Adipocyte (in vitro differentiated cells): ENCODE measurements at regions not wholly inside any gene's neighbourhood (a gene's known extent, or its start where the extent isn't known, plus 50 kb on each side); places are given as distances from the start of the nearest gene placed in this dataset.
A peak's percentile ranks its signal among the peaks of the same experiment; 100 is the strongest.

Experiments used
- DNase-seq: peaks from one replicate; pipeline ENCODE4 v3.0.0-alpha.2; 2015; ENCODE audit warnings: low read depth
- H3K27me3 ChIP-seq: replicated peaks from 2 replicates; pipeline ENCODE4 v1.7.0; 2013; ENCODE audit warnings: mild to moderate bottlenecking, low read length, moderate library complexity; ENCODE audit not compliant: control insufficient read depth, insufficient read depth
- H3K36me3 ChIP-seq: 2 replicates; pipeline ENCODE4 v1.7.0; 2013; ENCODE audit warnings: low read length, mild to moderate bottlenecking, moderate library complexity; ENCODE audit not compliant: control insufficient read depth, insufficient read depth, severe bottlenecking
- H3K4me1 ChIP-seq: 2 replicates; pipeline ENCODE4 v1.7.0; 2013; ENCODE audit warnings: mild to moderate bottlenecking, low read length, moderate library complexity; ENCODE audit not compliant: control insufficient read depth, insufficient read depth
- H3K4me3 ChIP-seq: 2 replicates; pipeline ENCODE4 v1.7.0; 2013; ENCODE audit warnings: mild to moderate bottlenecking, low read length, moderate library complexity
- H3K9ac ChIP-seq: 2 replicates; pipeline ENCODE4 v1.7.0; 2013; ENCODE audit warnings: mild to moderate bottlenecking, low read length, moderate library complexity
- H3K9me3 ChIP-seq: 2 replicates; pipeline ENCODE4 v1.7.0; 2013; ENCODE audit warnings: mild to moderate bottlenecking, low read length, moderate library complexity; ENCODE audit not compliant: control insufficient read depth

- H3K4me3 ChIP-seq: no peak overlapping the region
- H3K9ac ChIP-seq: no peak overlapping the region
- no peak for DNase-seq
- H3K4me1 ChIP-seq: peaks cover 21% of the 10 kb centered on the region
- peaks cover 2% of the 10 kb centered on the region for H3K27me3 ChIP-seq
- H3K9me3 ChIP-seq: peaks cover 16% of the 10 kb centered on the region
- H3K36me3 ChIP-seq: no peaks in the 10 kb centered on the region
These were observed 51.3 kb upstream of the BOD1 start for GRCh38 chr5:173667702-173668101.

GRCh38 chr5:173668245-173668800 lies 51.9 kb upstream of the BOD1 start:
- Histone ChIP-seq H3K27me3 (peaks cover 8% of the 10 kb centered on the region), H3K9ac (no peak overlapping the region), H3K9me3 (peaks cover 16% of the 10 kb centered on the region), H3K36me3 (no peaks in the 10 kb centered on the region), H3K4me1 (peaks cover 21% of the 10 kb centered on the region), H3K4me3 (no peak overlapping the region)
- no peak for DNase-seq

DNA sequence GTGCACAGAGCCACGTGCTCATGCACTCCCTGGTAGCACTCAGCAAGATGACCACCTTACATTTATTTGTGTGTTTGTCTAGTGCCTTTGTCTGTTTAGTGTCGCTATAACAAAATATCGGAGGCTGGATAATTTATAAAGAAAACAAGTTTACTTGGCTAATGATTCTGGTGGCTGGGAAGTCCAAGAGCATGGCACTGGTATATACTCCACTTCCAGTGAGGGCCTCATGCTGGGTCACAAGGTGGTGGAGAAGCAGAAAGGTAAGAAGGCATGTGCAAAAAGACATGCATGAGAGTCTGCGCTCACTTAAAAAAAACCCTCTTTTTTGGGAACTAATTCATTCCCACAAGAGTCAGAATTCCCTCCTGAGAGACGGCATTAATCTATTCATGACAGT lies 52.5 kb upstream of the BOD1 start:
- Histone ChIP-seq H3K9me3 (peaks cover 16% of the 10 kb centered on the region), H3K4me1 (peaks cover 21% of the 10 kb centered on the region), H3K36me3 (no peaks in the 10 kb centered on the region), H3K9ac (no peak overlapping the region), H3K4me3 (no peak overlapping the region), H3K27me3 (peaks cover 8% of the 10 kb centered on the region)
- no peak for DNase-seq

GRCh38 chr5:173669483-173669882 lies 53.0 kb upstream of the BOD1 start:
- peaks cover 16% of the 10 kb centered on the region for H3K9me3 ChIP-seq
- H3K4me1 ChIP-seq: peaks cover 21% of the 10 kb centered on the region
- no peak overlapping the region for H3K4me3 ChIP-seq
- H3K27me3 ChIP-seq: peaks cover 8% of the 10 kb centered on the region
- DNase-seq: no peak
- H3K36me3 ChIP-seq: no peaks in the 10 kb centered on the region
- H3K9ac ChIP-seq: no peak overlapping the region

DNA sequence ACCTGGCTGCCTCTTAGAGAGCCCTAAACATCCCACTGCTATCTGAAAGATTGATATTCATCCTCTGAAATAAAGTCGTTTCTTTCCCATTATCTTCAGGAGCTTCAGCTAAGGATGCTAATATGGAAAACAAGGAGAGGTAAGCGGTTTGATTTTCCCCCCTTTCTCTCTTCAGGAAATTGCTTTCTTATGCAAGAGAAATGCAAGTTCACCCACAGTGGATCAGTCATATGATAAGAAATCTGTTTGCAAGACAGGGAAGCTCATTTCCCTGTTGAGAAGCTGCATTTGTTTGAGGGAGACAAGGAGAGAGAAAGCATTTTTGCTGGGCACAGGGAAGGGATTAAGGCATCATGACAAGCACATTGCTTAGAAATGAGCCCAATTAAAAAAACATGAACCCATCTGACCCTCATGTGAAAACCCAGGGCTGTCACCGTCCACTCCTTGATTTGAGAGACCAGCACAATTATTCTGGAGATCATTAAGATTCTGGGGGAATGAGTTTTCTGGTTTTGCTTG lies 53.7 kb upstream of the BOD1 start:
- H3K4me3 ChIP-seq: peak overlapping the region; percentile 23
- peaks cover 11% of the 10 kb centered on the region for H3K27me3 ChIP-seq
- peaks cover 21% of the 10 kb centered on the region for H3K4me1 ChIP-seq
- DNase-seq: peak; percentile 58
- no peaks in the 10 kb centered on the region for H3K36me3 ChIP-seq
- H3K9me3 ChIP-seq: peaks cover 21% of the 10 kb centered on the region
- peak overlapping the region; percentile 69 for H3K9ac ChIP-seq

DNA sequence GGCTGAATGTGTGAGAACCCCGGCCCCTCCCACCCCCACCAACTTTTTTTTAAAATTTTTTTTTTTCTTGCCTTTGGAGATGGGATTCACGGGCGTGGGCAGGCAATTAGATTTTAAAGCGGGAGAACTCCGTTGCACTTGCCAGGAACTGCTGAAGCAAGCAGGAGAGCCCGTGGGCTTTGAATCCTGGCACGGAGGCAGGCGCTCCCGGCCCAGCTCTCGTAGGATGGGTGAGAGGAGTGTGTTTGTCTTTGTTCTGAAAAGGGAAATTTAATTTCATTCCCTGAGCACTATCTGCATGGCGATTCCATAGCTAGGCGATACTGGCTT lies 54.3 kb upstream of the BOD1 start:
- Histone ChIP-seq H3K4me3 (peak overlapping the region; percentile 23), H3K4me1 (peaks cover 21% of the 10 kb centered on the region), H3K9me3 (peaks cover 23% of the 10 kb centered on the region)

GRCh38 chr5:173671121-173671949 lies 54.9 kb upstream of the BOD1 start:
- Histone ChIP-seq H3K4me1 (peaks cover 21% of the 10 kb centered on the region), H3K4me3 (peak overlapping the region; percentile 23), H3K27me3 (peaks cover 11% of the 10 kb centered on the region), H3K9ac (peak overlapping the region; percentile 69), H3K9me3 (peaks cover 27% of the 10 kb centered on the region), H3K36me3 (no peaks in the 10 kb centered on the region)
- DNase-seq: peak; percentile 24

More for the DNA sequence above, 54.3 kb upstream of the BOD1 start:
- no peaks in the 10 kb centered on the region for H3K36me3 ChIP-seq
- peaks cover 11% of the 10 kb centered on the region for H3K27me3 ChIP-seq
- peak overlapping the region; percentile 69 for H3K9ac ChIP-seq
- DNase-seq: peak; percentile 6

DNA sequence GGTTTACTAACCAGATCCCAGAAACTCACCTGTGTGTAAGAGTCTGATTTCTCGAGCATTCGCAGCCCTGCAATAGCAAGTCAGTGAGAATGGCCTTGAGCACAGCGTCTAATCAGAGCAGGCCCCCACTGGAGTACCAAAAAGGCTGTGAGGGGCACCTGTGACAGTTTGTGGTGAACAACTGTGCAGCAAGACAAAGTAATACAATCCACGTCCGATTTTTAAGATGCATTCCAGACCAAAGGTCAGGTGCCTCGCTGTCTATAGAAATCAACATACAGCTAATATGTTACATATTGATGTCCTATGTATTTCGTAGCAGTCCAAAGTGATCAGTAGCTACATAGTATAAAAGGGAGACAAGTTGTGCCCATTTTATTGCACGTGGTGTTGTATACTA lies 55.7 kb upstream of the BOD1 start:
- H3K4me1 ChIP-seq: peaks cover 21% of the 10 kb centered on the region

DNA sequence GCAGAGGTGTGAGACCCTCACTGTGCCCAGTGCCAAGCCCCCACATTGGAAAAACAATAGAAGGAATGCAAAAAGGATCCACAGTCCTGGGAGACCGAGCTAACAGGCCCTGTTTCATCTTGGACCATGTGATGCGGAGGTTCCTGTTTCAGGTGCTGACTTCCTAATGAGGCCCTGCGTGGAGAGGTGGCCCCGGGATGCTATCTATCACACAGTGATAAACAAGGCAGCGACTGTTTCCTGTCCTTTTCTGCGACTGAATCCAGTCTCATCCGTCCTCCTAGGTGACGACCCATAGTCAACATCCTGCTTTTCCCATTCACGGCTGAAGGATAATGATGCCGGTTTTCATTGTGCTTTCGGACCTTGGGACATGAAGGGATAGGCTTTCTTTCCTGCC lies 56.4 kb upstream of the BOD1 start:
- no peak overlapping the region for H3K9ac ChIP-seq
- no peak for DNase-seq
- no peaks in the 10 kb centered on the region for H3K36me3 ChIP-seq
- H3K27me3 ChIP-seq: peaks cover 11% of the 10 kb centered on the region
- H3K4me1 ChIP-seq: peaks cover 21% of the 10 kb centered on the region
- H3K9me3 ChIP-seq: peaks cover 30% of the 10 kb centered on the region
- H3K4me3 ChIP-seq: no peak overlapping the region

More for the DNA sequence above, 55.7 kb upstream of the BOD1 start:
- Histone ChIP-seq H3K9ac (no peak overlapping the region), H3K4me3 (no peak overlapping the region), H3K36me3 (no peaks in the 10 kb centered on the region), H3K27me3 (peaks cover 11% of the 10 kb centered on the region), H3K9me3 (peaks cover 30% of the 10 kb centered on the region)
- DNase-seq: no peak

- H3K4me3 ChIP-seq: no peak overlapping the region
- no peak for DNase-seq
These were observed 57.0 kb upstream of the BOD1 start for GRCh38 chr5:173673295-173674101.

More at GRCh38 chr5:173673295-173674101, 57.0 kb upstream of the BOD1 start:
- Histone ChIP-seq H3K9me3 (peaks cover 30% of the 10 kb centered on the region), H3K9ac (no peak overlapping the region), H3K27me3 (peaks cover 11% of the 10 kb centered on the region), H3K4me1 (peaks cover 21% of the 10 kb centered on the region), H3K36me3 (no peaks in the 10 kb centered on the region)
